NCI-H524 (cell line): ENCODE measurements at regions not wholly inside any gene's neighbourhood (a gene's known extent, or its start where the extent isn't known, plus 50 kb on each side); places are given as distances from the start of the nearest gene placed in this dataset.
"Not testable (repeated sequence)": the region's sequence is repeated elsewhere in the genome, so short reads cannot be mapped to it uniquely, and the experiment has no call there.

ENCODE experiments used
- DNase-seq, 2 experiments: peaks; one replicate each; lab custom pipeline; 2025; lab: John Stamatoyannopoulos, UW

GRCh38 chrX:37904833-37905232 lies 57.5 kb upstream of the DYNLT3 start:
- DNase-seq, result no peak

- DNase-seq, result no peak
These were observed 58.2 kb upstream of the DYNLT3 start for GRCh38 chrX:37905436-37906147.

GRCh38 chrX:37906357-37906756 lies 59.0 kb upstream of the DYNLT3 start:
- DNase-seq, result no peak

GRCh38 chrX:37910186-37910585 lies 62.8 kb upstream of the DYNLT3 start:
- DNase-seq, result no peak

GRCh38 chrX:37912304-37912703 lies 64.9 kb upstream of the DYNLT3 start:
- no peak for DNase-seq

- no peak for DNase-seq
These were observed 65.4 kb upstream of the DYNLT3 start for GRCh38 chrX:37912777-37913176.

GRCh38 chrX:37918168-37918567 lies 70.8 kb upstream of the DYNLT3 start:
- no peak for DNase-seq

- DNase-seq, result no peak
These were observed 71.3 kb upstream of the DYNLT3 start for GRCh38 chrX:37918703-37919102.

GRCh38 chrX:37921758-37922157 lies 74.4 kb upstream of the DYNLT3 start:
- DNase-seq, result no peak

- no peak for DNase-seq
These were observed 75.6 kb upstream of the DYNLT3 start for GRCh38 chrX:37922928-37923327.

GRCh38 chrX:37925761-37926160 lies 78.4 kb upstream of the DYNLT3 start:
- DNase-seq, result not testable (repeated sequence)

- peak in 1 of 2 experiments; percentile 58 for DNase-seq
These were observed 79.3 kb upstream of the DYNLT3 start for GRCh38 chrX:37926700-37927099.

- DNase-seq, result no peak
These were observed 64.2 kb upstream of the SYTL5 start for GRCh38 chrX:37942170-37942569.

- DNase-seq, result no peak
These were observed 62.6 kb upstream of the SYTL5 start for GRCh38 chrX:37943554-37944344.

GRCh38 chrX:37946197-37946596 lies 60.2 kb upstream of the SYTL5 start:
- no peak for DNase-seq

- no peak for DNase-seq
These were observed 51.1 kb upstream of the SYTL5 start for GRCh38 chrX:37955273-37955672.

GRCh38 chrX:37956223-37956622 lies 50.1 kb upstream of the SYTL5 start:
- no peak for DNase-seq
